ENCODE measurements at regions not wholly inside any gene's neighbourhood (a gene's known extent, or its start where the extent isn't known, plus 50 kb on each side); places are given as distances from the start of the nearest gene placed in this dataset.

- no peak for DNase-seq (ENCODE audit: low read depth in 4 of 4, low spot score in 3 of 4)
Measured at GRCh38 chr11:91822805-91823204, 401.8 kb upstream of the FAT3 start.

GRCh38 chr11:91820709-91821108, 403.9 kb upstream of the FAT3 start:
- no peak for DNase-seq (ENCODE audit: low read depth in 4 of 4, low spot score in 3 of 4)

GRCh38 chr11:91819777-91820176, 404.8 kb upstream of the FAT3 start:
- no peak for DNase-seq (ENCODE audit: low read depth in 4 of 4, low spot score in 3 of 4)

GRCh38 chr11:91819195-91819594, 405.4 kb upstream of the FAT3 start:
- no peak for DNase-seq (ENCODE audit: low read depth in 4 of 4, low spot score in 3 of 4)

GRCh38 chr11:91817996-91818395, 406.6 kb upstream of the FAT3 start:
- DNase-seq (ENCODE audit: low read depth in 4 of 4, low spot score in 3 of 4): no peak

- DNase-seq (ENCODE audit: low read depth in 4 of 4, low spot score in 3 of 4): no peak
Measured at GRCh38 chr11:91813263-91813662, 411.4 kb upstream of the FAT3 start.

GRCh38 chr11:91810871-91811270, 413.7 kb upstream of the FAT3 start:
- DNase-seq (ENCODE audit: low read depth in 4 of 4, low spot score in 3 of 4): no peak

- DNase-seq (ENCODE audit: low read depth in 4 of 4, low spot score in 3 of 4): no peak
Measured at GRCh38 chr11:91805293-91805692, 419.3 kb upstream of the FAT3 start.

GRCh38 chr11:91804042-91804441, 420.6 kb upstream of the FAT3 start:
- DNase-seq (ENCODE audit: low read depth in 4 of 4, low spot score in 3 of 4): peak in 1 of 4 donors; percentile 4

GRCh38 chr11:91802475-91802874, 422.1 kb upstream of the FAT3 start:
- no peak for DNase-seq (ENCODE audit: low read depth in 4 of 4, low spot score in 3 of 4)

- no peak for DNase-seq (ENCODE audit: low read depth in 4 of 4, low spot score in 3 of 4)
Measured at GRCh38 chr11:91800208-91800914, 424.3 kb upstream of the FAT3 start.

GRCh38 chr11:91798240-91798639, 426.4 kb upstream of the FAT3 start:
- no peak for DNase-seq (ENCODE audit: low read depth in 4 of 4, low spot score in 3 of 4)

GRCh38 chr11:91796999-91797398, 427.6 kb upstream of the FAT3 start:
- DNase-seq (ENCODE audit: low read depth in 4 of 4, low spot score in 3 of 4): peak in 1 of 4 donors; percentile 3

- peak in 1 of 4 donors; percentile 9 for DNase-seq (ENCODE audit: low read depth in 4 of 4, low spot score in 3 of 4)
Measured at GRCh38 chr11:91795139-91795887, 429.3 kb upstream of the FAT3 start.

GRCh38 chr11:91794146-91794545, 430.5 kb upstream of the FAT3 start:
- DNase-seq (ENCODE audit: low read depth in 4 of 4, low spot score in 3 of 4): no peak

- DNase-seq (ENCODE audit: low read depth in 4 of 4, low spot score in 3 of 4): no peak
Measured at GRCh38 chr11:91792779-91793262, 431.8 kb upstream of the FAT3 start.

- no peak for DNase-seq (ENCODE audit: low read depth in 4 of 4, low spot score in 3 of 4)
Measured at GRCh38 chr11:91791171-91791468, 433.5 kb upstream of the FAT3 start.

- DNase-seq (ENCODE audit: low read depth in 4 of 4, low spot score in 3 of 4): peak in 1 of 4 donors; percentile 4
Measured at GRCh38 chr11:91790346-91791170, 434.1 kb upstream of the FAT3 start.

- no peak for DNase-seq (ENCODE audit: low read depth in 4 of 4, low spot score in 3 of 4)
Measured at GRCh38 chr11:91788764-91789163, 435.9 kb upstream of the FAT3 start.

- DNase-seq (ENCODE audit: low read depth in 4 of 4, low spot score in 3 of 4): no peak
Measured at GRCh38 chr11:91786097-91786496, 438.5 kb upstream of the FAT3 start.

- no peak for DNase-seq (ENCODE audit: low read depth in 4 of 4, low spot score in 3 of 4)
Measured at GRCh38 chr11:91783173-91783572, 441.4 kb upstream of the FAT3 start.

All from left renal pelvis (tissue), 4 donors.